CD8-positive, alpha-beta memory T cell (primary cell): ENCODE measurements at regions not wholly inside any gene's neighbourhood (a gene's known extent, or its start where the extent isn't known, plus 50 kb on each side); places are given as distances from the start of the nearest gene placed in this dataset.
"Not testable (repeated sequence)": the region's sequence is repeated elsewhere in the genome, so short reads cannot be mapped to it uniquely, and the experiment has no call there.

Experiments used
- CTCF ChIA-PET: fragments of 350-600 bp; sonication (Branson Sonifier 250); formaldehyde crosslinking; loops from one replicate; lab custom pipeline; 2021; ENCODE audit warnings: antibody characterized with exemption; lab: Charles Lee
- POLR2A ChIA-PET: fragments of 350-600 bp; sonication (Branson Sonifier 250); formaldehyde crosslinking; loops from one replicate; lab custom pipeline; 2021; ENCODE audit warnings: antibody characterized with exemption; lab: Charles Lee
- DNase-seq, 5 donors: peaks; one replicate each; pipeline versions ENCODE4 v3.0.0 to v3.0.0-alpha.2; 2020 to 2022; ENCODE audit warnings: mixed read lengths in 1 of 5
- H3K27ac ChIP-seq: one replicate; pipeline ENCODE4 v1.7.0; 2013; ENCODE audit warnings: low read depth, mild to moderate bottlenecking, low read length, moderate library complexity
- H3K27me3 ChIP-seq: 2 replicates; pipeline ENCODE4 v1.7.0; 2013; ENCODE audit warnings: low read length, mild to moderate bottlenecking; ENCODE audit not compliant: insufficient read depth, poor library complexity, severe bottlenecking
- H3K36me3 ChIP-seq: 2 replicates; pipeline ENCODE4 v1.7.0; 2013; ENCODE audit warnings: mild to moderate bottlenecking, low read length, moderate library complexity; ENCODE audit not compliant: insufficient read depth
- H3K4me1 ChIP-seq: 2 replicates; pipeline ENCODE4 v1.7.0; 2013; ENCODE audit warnings: mild to moderate bottlenecking, low read length, moderate library complexity; ENCODE audit not compliant: insufficient read depth
- H3K4me3 ChIP-seq: 2 replicates; pipeline ENCODE4 v1.7.0; 2013; ENCODE audit warnings: mild to moderate bottlenecking, low read length
- H3K9me3 ChIP-seq: 2 replicates; pipeline ENCODE4 v1.7.0; 2013; ENCODE audit warnings: mild to moderate bottlenecking, low read length
- H3K27ac Mint-ChIP-seq, 8 donors: one replicate each; pipeline ENCODE4 v1.8.0; 2020 to 2021; ENCODE audit warnings: mixed read lengths in 8 of 8, mild to moderate bottlenecking in 6 of 8, inconsistent platforms in 3 of 8, moderate library complexity in 3 of 8
- H3K27me3 Mint-ChIP-seq, 2 donors: one replicate each; pipeline ENCODE4 v1.8.0; 2020 to 2021; ENCODE audit warnings: mixed read lengths in 2 of 2, mild to moderate bottlenecking in 1 of 2, moderate library complexity in 1 of 2
- H3K36me3 Mint-ChIP-seq, 3 donors: one replicate each; pipeline ENCODE4 v1.8.0; 2020 to 2021; ENCODE audit warnings: mixed read lengths in 3 of 3, inconsistent platforms in 1 of 3, mild to moderate bottlenecking in 1 of 3
- H3K4me1 Mint-ChIP-seq, 3 donors: one replicate each; pipeline ENCODE4 v1.8.0; 2020 to 2021; ENCODE audit warnings: mixed read lengths in 3 of 3, inconsistent platforms in 1 of 3, mild to moderate bottlenecking in 1 of 3
- H3K4me3 Mint-ChIP-seq, 7 donors: one replicate each; pipeline ENCODE4 v1.8.0; 2020 to 2021; ENCODE audit warnings: mixed read lengths in 7 of 7, mild to moderate bottlenecking in 6 of 7, moderate library complexity in 4 of 7, inconsistent platforms in 2 of 7
- H3K9me3 Mint-ChIP-seq, 5 donors: one replicate each; pipeline ENCODE4 v1.8.0; 2020 to 2022; ENCODE audit warnings: mixed read lengths in 5 of 5, mild to moderate bottlenecking in 3 of 5, moderate library complexity in 2 of 5, inconsistent platforms in 1 of 5

DNA sequence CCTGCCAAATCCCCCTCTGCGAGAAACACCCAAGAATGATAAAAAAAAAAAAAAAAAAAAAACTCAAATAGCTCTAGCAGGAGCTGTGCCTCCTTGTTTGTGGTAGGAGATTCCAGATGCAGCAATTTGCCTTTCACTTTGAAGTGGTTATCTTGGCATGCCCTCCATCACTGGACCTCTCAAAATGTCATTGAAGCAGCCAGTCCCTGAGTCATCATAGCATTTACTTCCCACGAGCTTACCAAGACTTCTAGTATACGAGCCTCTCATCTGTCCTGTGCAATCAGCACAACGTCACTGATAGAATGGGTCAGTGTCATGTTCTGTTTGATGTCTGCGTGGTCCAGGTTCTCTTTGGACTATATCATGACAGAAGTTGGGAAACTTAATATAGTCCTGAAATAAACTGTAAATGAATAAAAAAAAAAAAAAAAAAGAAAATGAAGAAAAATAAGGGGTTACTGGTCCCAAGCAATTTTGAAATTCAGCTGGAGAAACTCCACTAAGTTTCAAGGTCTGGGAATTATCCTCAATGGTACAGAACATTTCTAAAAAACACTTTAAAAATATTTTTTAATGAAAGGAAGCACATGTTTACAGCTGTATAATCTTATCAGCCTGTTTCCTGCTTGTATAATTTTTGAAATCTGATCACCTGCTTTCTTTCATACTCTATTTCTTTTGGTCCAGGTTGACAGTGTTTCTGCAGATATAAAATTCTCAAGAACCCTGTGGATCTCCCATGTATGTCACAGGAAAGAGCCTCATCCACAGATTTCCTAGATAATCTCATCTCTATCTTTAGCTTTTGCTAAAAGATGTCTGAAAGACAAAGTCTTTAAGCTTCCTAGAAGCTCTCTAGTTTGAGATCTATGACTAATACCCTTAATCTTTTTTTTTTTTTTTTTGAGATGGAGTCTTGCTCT lies 74.1 kb upstream of the EHBP1 start:
- Histone ChIP-seq H3K4me3 (no peak overlapping the region), H3K4me1 (no peaks in the 10 kb centered on the region), H3K9me3 (no peaks in the 10 kb centered on the region), H3K27ac (no peak overlapping the region), H3K36me3 (no peaks in the 10 kb centered on the region), H3K27me3 (no peaks in the 10 kb centered on the region)
- Mint-ChIP-seq H3K36me3 (no peaks in the 10 kb centered on the region), H3K4me3 (no peak overlapping the region), H3K4me1 (no peaks in the 10 kb centered on the region), H3K9me3 (peaks cover 0 to 15% (median 0%) of the 10 kb centered on the region in 5 donors), H3K27ac (no peak overlapping the region), H3K27me3 (peaks cover 10 to 43% of the 10 kb centered on the region in 2 donors)
- CTCF ChIA-PET, result interaction anchor here (2.0 kb wide), 1 partner anchor 174 kb away, joined by 5 read pairs; no protein-coding TSS in a partner anchor
- POLR2A ChIA-PET, result interaction anchor here (0.6 kb wide), 1 partner anchor 314 kb away, joined by 3 read pairs; no protein-coding TSS in a partner anchor
- no peak for DNase-seq

DNA sequence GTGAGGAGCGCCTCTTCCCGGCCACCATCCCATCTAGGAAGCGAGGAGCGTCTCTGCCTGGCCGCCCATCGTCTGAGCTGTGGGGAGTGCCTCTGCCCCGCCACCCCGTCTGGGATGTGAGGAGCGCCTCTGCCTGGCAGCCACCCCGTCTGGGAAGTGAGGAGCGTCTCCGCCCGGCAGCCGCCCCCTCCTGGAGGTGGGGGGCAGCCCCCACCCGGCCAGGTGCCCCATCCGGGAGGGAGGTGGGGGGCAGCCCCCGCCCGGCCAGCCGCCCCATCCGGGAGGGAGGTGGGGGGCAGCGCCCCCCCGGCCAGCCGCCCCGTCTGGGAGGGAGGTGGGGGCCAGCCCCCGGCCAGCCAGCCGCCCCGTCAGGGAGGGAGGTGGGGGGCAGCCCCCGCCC lies 75.3 kb upstream of the EHBP1 start:
- H3K9me3 ChIP-seq, H3K4me3 ChIP-seq, DNase-seq, H3K36me3 ChIP-seq, H3K4me1 Mint-ChIP-seq, H3K27ac Mint-ChIP-seq, H3K27ac ChIP-seq, H3K4me1 ChIP-seq, CTCF ChIA-PET, H3K36me3 Mint-ChIP-seq, POLR2A ChIA-PET, H3K27me3 ChIP-seq, H3K4me3 Mint-ChIP-seq: not testable (repeated sequence)
- peaks cover 0 to 15% (median 0%) of the 10 kb centered on the region in 5 donors for H3K9me3 Mint-ChIP-seq
- peaks cover 10 to 41% of the 10 kb centered on the region in 2 donors for H3K27me3 Mint-ChIP-seq

DNA sequence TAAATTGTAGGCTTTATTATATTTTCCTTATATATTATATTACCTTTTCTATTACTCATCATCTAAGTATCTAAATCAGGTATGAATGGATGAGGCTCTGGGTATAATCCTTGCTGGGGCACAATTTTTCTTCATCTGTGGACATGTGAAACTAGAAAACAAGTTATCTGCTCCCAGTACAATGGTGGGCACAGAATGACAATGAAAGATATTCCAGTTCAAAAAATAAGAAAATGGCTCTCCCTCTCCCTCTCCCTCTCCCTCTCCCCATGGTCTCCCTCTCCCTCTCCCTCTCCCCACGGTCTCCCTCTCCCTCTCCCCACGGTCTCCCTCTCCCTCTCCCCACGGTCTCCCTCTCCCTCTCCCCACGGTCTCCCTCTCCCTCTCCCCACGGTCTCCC lies 76.2 kb upstream of the EHBP1 start:
- POLR2A ChIA-PET, CTCF ChIA-PET, H3K36me3 ChIP-seq, H3K4me1 Mint-ChIP-seq, H3K4me3 ChIP-seq, H3K4me3 Mint-ChIP-seq, H3K9me3 ChIP-seq, H3K36me3 Mint-ChIP-seq, H3K27me3 ChIP-seq, H3K4me1 ChIP-seq, H3K27ac ChIP-seq, DNase-seq, H3K27ac Mint-ChIP-seq: not testable (repeated sequence)
- H3K27me3 Mint-ChIP-seq, result peaks cover 10 to 38% of the 10 kb centered on the region in 2 donors
- peaks cover 0 to 11% (median 0%) of the 10 kb centered on the region in 5 donors for H3K9me3 Mint-ChIP-seq

DNA sequence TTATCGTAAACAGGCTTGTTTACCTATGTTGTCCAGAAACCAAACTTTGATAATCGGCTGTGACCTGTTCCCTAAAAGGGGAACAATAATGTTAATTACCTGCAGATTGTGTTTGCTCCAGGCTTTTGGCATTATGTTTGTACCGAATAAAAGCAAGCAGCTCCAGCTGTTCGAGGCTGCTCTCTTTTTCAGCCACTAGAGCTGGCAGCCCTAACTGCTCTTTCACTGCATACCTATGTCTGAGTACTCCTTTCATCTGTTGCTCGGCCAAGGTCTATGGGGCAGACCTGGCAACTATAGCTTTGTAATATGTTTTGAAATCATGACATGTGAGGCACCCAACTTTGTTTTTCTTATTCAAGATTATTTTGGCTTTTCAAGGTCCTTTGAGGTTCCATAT lies 77.8 kb upstream of the EHBP1 start:
- Histone ChIP-seq H3K4me1 (no peaks in the 10 kb centered on the region), H3K27me3 (no peaks in the 10 kb centered on the region), H3K36me3 (no peaks in the 10 kb centered on the region), H3K27ac (no peak overlapping the region), H3K9me3 (no peaks in the 10 kb centered on the region), H3K4me3 (no peak overlapping the region)
- Mint-ChIP-seq H3K36me3 (no peaks in the 10 kb centered on the region), H3K4me3 (no peak overlapping the region), H3K4me1 (no peaks in the 10 kb centered on the region), H3K27me3 (peaks cover 8 to 34% of the 10 kb centered on the region in 2 donors), H3K27ac (no peak overlapping the region), H3K9me3 (peaks cover 0 to 11% (median 0%) of the 10 kb centered on the region in 5 donors)
- ChIA-PET POLR2A (no interaction called here), CTCF (no interaction called here)
- no peak for DNase-seq

DNA sequence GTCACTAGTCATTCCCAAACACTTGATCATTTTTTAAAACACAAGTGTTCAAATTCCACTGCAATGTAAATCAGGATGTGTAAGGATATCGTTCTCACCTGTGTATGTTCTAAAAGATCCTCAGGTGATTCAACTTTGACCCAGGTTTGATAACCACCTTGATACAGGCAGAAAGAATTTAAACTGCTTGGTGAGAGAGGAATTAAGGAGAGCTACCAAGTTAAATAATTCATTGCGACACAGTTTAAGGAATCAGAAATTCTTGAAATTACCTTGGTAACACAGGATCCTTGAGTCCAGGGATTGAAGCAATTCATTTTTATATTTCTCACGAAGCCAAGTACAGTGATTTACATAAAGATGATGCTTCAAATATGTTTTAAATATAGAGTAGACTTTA lies 80.7 kb upstream of the EHBP1 start:
- CTCF ChIA-PET, result no interaction called here
- Histone ChIP-seq H3K4me1 (no peaks in the 10 kb centered on the region), H3K27ac (no peak overlapping the region), H3K27me3 (no peaks in the 10 kb centered on the region), H3K9me3 (no peaks in the 10 kb centered on the region), H3K4me3 (no peak overlapping the region), H3K36me3 (no peaks in the 10 kb centered on the region)
- H3K4me3 Mint-ChIP-seq, result no peak overlapping the region
- H3K4me1 Mint-ChIP-seq, result no peaks in the 10 kb centered on the region
- peaks cover 0 to 15% (median 5%) of the 10 kb centered on the region in 5 donors for H3K9me3 Mint-ChIP-seq
- H3K27me3 Mint-ChIP-seq, result peaks cover 19 to 43% of the 10 kb centered on the region in 2 donors
- POLR2A ChIA-PET, result no interaction called here
- peaks cover 0 to 3% (median 0%) of the 10 kb centered on the region in 3 donors for H3K36me3 Mint-ChIP-seq
- no peak for DNase-seq
- no peak overlapping the region for H3K27ac Mint-ChIP-seq

DNA sequence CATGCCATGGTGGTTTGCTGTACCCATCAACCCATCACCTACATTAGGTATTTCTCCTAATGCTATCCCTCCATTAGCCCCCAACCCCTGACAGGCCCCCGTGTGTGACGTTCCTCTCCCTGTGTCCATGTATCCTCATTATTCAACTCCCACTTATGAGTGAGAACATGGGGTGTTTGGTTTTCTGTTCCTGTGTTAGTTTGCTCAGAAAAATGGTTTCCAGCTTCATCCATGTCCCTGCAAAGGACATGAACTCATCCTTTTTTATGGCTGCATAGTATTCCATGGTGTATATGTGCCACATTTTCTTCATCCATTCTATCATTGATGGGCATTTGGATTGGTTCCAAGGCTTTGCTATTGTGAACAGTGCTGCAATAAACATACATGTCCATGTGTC lies 89.0 kb upstream of the EHBP1 start:
- Mint-ChIP-seq H3K9me3 (peaks cover 10 to 29% (median 27%) of the 10 kb centered on the region in 5 donors), H3K27me3 (peaks cover 18 to 28% of the 10 kb centered on the region in 2 donors)
- H3K4me1 Mint-ChIP-seq, H3K27ac Mint-ChIP-seq, POLR2A ChIA-PET, H3K4me3 ChIP-seq, H3K4me1 ChIP-seq, H3K9me3 ChIP-seq, H3K27ac ChIP-seq, H3K4me3 Mint-ChIP-seq, H3K36me3 ChIP-seq, CTCF ChIA-PET, H3K36me3 Mint-ChIP-seq, DNase-seq, H3K27me3 ChIP-seq: not testable (repeated sequence)

DNA sequence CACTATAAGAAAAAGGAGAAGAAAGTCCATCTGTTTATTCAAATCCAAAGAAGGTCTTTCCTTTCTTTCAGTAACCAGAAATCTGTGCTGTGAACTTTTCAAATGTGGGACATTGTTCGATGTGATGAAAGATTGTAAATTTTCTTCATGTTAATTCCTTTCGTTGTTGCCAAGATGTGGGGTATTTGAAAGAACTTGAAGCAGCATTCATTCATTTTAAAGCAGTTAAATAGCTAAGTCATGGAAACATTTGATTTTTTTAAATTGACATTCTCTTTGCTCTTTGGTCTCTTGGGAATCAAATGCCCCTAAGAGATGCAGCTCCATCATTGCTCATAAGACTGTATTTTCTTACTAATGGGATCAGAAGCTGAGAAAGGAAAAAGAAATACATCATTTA lies 93.7 kb upstream of the EHBP1 start:
- Mint-ChIP-seq H3K27me3 (peaks cover 1 to 10% of the 10 kb centered on the region in 2 donors), H3K4me3 (no peak overlapping the region), H3K36me3 (no peaks in the 10 kb centered on the region), H3K9me3 (peaks cover 1 to 10% (median 3%) of the 10 kb centered on the region in 5 donors), H3K4me1 (no peaks in the 10 kb centered on the region), H3K27ac (no peak overlapping the region)
- POLR2A ChIA-PET, result no interaction called here
- CTCF ChIA-PET, result no interaction called here
- Histone ChIP-seq H3K36me3 (no peaks in the 10 kb centered on the region), H3K9me3 (no peaks in the 10 kb centered on the region), H3K4me1 (no peaks in the 10 kb centered on the region), H3K4me3 (no peak overlapping the region), H3K27ac (no peak overlapping the region), H3K27me3 (no peaks in the 10 kb centered on the region)
- DNase-seq, result no peak

DNA sequence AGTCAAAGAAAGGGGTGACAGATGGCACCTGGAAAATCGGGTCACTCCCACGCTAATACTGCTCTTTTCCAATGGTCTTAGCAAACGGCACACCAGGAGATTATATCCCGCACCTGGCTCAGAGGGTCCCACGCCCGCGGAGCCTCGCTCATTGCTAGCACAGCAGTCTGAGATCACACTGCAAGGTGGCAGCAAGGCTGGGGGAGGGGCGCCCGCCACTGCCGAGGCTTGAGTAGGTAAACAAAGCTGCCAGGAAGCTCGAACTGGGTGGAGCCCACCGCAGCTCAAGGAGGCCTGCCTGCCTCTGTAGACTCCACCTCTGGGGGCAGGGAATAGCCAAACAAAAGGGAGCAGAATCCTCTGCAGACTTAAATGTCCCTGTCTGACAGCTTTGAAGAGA lies 99.5 kb upstream of the TMEM17 start:
- POLR2A ChIA-PET, CTCF ChIA-PET, H3K4me3 ChIP-seq, H3K4me1 ChIP-seq, H3K9me3 ChIP-seq, DNase-seq, H3K27me3 ChIP-seq, H3K4me3 Mint-ChIP-seq, H3K27ac ChIP-seq, H3K36me3 Mint-ChIP-seq, H3K4me1 Mint-ChIP-seq, H3K36me3 ChIP-seq, H3K27ac Mint-ChIP-seq: not testable (repeated sequence)
- peaks cover 0 to 14% (median 8%) of the 10 kb centered on the region in 5 donors for H3K9me3 Mint-ChIP-seq
- H3K27me3 Mint-ChIP-seq, result peaks cover 17 to 56% of the 10 kb centered on the region in 2 donors
